ENCODE measurements at regions not wholly inside any gene's neighbourhood (a gene's known extent, or its start where the extent isn't known, plus 50 kb on each side); places are given as distances from the start of the nearest gene placed in this dataset.

DNA sequence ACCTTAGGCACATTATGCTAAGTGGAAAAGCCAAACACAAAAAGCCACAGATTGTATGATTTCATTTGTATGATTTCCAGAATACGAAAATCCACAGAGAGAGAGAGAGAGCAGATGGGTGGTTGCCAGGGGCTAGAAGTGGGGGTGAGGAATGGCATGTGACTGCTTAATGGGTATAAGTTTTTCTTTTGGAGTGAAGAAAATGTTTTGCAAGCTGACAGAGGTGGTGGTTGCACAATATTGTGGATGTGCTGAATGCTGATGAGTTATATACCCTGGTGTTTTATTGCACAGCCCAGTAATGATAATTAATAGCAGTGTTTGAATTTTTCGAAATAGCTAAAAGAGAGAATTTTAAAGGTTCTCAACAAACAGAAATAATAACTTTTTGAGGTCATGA is 386.1 kb upstream of the HS3ST1 start:
- TF ChIP-seq CTCF (IDR thresholded peaks at IDR 0.05) (no peak), POLR2A (IDR thresholded peaks at IDR 0.05) (no peak), POLR2AphosphoS5 (IDR thresholded peaks at IDR 0.05) (no peak)
